GM12878 (cell line): ENCODE measurements at regions not wholly inside any gene's neighbourhood (a gene's known extent, or its start where the extent isn't known, plus 50 kb on each side); places are given as distances from the start of the nearest gene placed in this dataset.

Experiments used
- ATAC-seq: fragments of 200-7000 bp; cut with Tn5 transposase; 3 replicates; pipeline ENCODE4 v1.9.1; 2020; ENCODE audit warnings: mild to moderate bottlenecking, moderate library complexity
- BruUV-seq: library from RNA; stranded (reverse); fragments of 400-500 nt; replicated peaks from 2 replicates; lab custom pipeline; 2021; lab: Mats Ljungman, UMichigan
- CTCF ChIA-PET: fragments of 300-600 bp; sonication (Branson Sonifier 250); formaldehyde crosslinking; extraction: SDS; loops from one replicate; lab custom pipeline; 2021; ENCODE audit warnings: inconsistent platforms; lab: Yijun Ruan, JAX
- POLR2A ChIA-PET: fragments of 350-600 bp; formaldehyde crosslinking; extraction: SDS; loops from one replicate; lab custom pipeline; 2021; ENCODE audit warnings: inconsistent platforms; lab: Charles Lee
- RAD21 ChIA-PET: fragments of 300-600 bp; sonication (Branson Sonifier 250); formaldehyde crosslinking; loops from one replicate; lab custom pipeline; 2023; ENCODE audit warnings: antibody characterized with exemption; ENCODE audit not compliant: unreplicated experiment; lab: Charles Lee
- SMC1A ChIA-PET: fragments of 300-600 bp; sonication (Branson Sonifier 250); formaldehyde crosslinking; loops from one replicate; lab custom pipeline; 2023; ENCODE audit not compliant: unreplicated experiment, uncharacterized antibody; lab: Charles Lee
- DNase-seq: peaks from one replicate; pipeline ENCODE4 v3.0.0-alpha.2; 2011; ENCODE audit warnings: low read depth, low spot score
- FAIRE-seq: peaks from 3 replicates; lab custom pipeline; 2011; peaks lifted over from hg19 to GRCh38; lab: Jason Lieb, UNC
- H2AFZ ChIP-seq: 2 replicates; pipeline ENCODE4 v1.6.0; 2011; ENCODE audit warnings: low read depth, low read length, control low read depth; ENCODE audit not compliant: control insufficient read depth
- H3K27ac ChIP-seq: 2 replicates; pipeline ENCODE4 v1.5.1; 2011; ENCODE audit warnings: control low read depth; ENCODE audit not compliant: control insufficient read depth, insufficient read depth
- H3K27me3 ChIP-seq, 2 experiments: replicated peaks in 1 of 2; 2 replicates each; pipeline versions ENCODE4 v1.6.0 to v1.6.1; 2011; ENCODE audit warnings: low read length in 1 of 2; ENCODE audit not compliant: control insufficient read depth in 2 of 2, insufficient read depth in 2 of 2
- H3K36me3 ChIP-seq, 2 experiments: 2 replicates each; pipeline ENCODE4 v1.5.1; 2011; ENCODE audit warnings: low read length in 1 of 2; ENCODE audit not compliant: control insufficient read depth in 2 of 2, insufficient read depth in 2 of 2
- H3K4me1 ChIP-seq: 2 replicates; pipeline ENCODE4 v1.6.1; 2011; ENCODE audit warnings: mild to moderate bottlenecking, low read length, moderate library complexity, mixed read lengths; ENCODE audit not compliant: control insufficient read depth, insufficient read depth
- H3K4me2 ChIP-seq: 2 replicates; pipeline ENCODE4 v1.6.0; 2011; ENCODE audit warnings: control low read depth; ENCODE audit not compliant: control insufficient read depth, insufficient read depth
- H3K4me3 ChIP-seq: fragments of 200-600 bp; sonication (generic); 2 replicates; pipeline ENCODE4 v1.5.1; 2016
- H3K79me2 ChIP-seq: 2 replicates; pipeline ENCODE4 v1.6.0; 2011; ENCODE audit warnings: low read length; ENCODE audit not compliant: control insufficient read depth, insufficient read depth
- H3K9ac ChIP-seq: 2 replicates; pipeline ENCODE4 v1.8.0; 2011; ENCODE audit warnings: low read length, control low read depth, mixed read lengths; ENCODE audit not compliant: control insufficient read depth, insufficient read depth
- H3K9me3 ChIP-seq: replicated peaks from 3 replicates; pipeline ENCODE4 v1.5.1; 2011; ENCODE audit warnings: mild to moderate bottlenecking, low read length; ENCODE audit not compliant: control insufficient read depth, insufficient read depth
- H4K20me1 ChIP-seq: 2 replicates; pipeline ENCODE4 v1.6.0; 2011; ENCODE audit not compliant: control insufficient read depth, insufficient read depth
- CEBPB ChIP-seq, 2 experiments: fragments of 150-350 bp in 1 of 2; IDR thresholded peaks; 2 replicates each; pipeline ENCODE4 v1.6.1; 2012 to 2014; ENCODE audit warnings: low read depth in 2 of 2, low read length in 2 of 2, borderline replicate concordance in 1 of 2, inconsistent platforms in 1 of 2
- CUX1 ChIP-seq: IDR thresholded peaks from 2 replicates; pipeline ENCODE4 v1.6.1; 2012; ENCODE audit warnings: improper control_type of control experiment, low read depth, low read length; ENCODE audit not compliant: insufficient replicate concordance
- ELK1 ChIP-seq: IDR thresholded peaks from 2 replicates; pipeline ENCODE4 v1.6.1; 2012; ENCODE audit warnings: low read depth, low read length, improper control_type of control experiment
- EP300 ChIP-seq, 2 experiments: fragments of 150-350 bp in 1 of 2; IDR thresholded peaks; 2 replicates each; pipeline ENCODE4 v1.6.1; 2011 to 2012; ENCODE audit warnings: low read depth in 2 of 2, low read length in 2 of 2, borderline replicate concordance in 1 of 2, improper control_type of control experiment in 1 of 2, inconsistent platforms in 1 of 2; ENCODE audit not compliant: control insufficient read depth in 1 of 2
- FOXM1 ChIP-seq: IDR thresholded peaks from 2 replicates; pipeline ENCODE4 v1.6.1; 2012; ENCODE audit warnings: low read depth, mild to moderate bottlenecking, inconsistent platforms, low read length, moderate library complexity
- SIN3A ChIP-seq: IDR thresholded peaks from 2 replicates; pipeline ENCODE4 v1.6.1; 2012; ENCODE audit warnings: low read depth, low read length, improper control_type of control experiment
- TCF12 ChIP-seq: IDR thresholded peaks from 2 replicates; pipeline ENCODE4 v1.6.1; 2011; ENCODE audit warnings: low read depth, mild to moderate bottlenecking, low read length
- WRNIP1 ChIP-seq: IDR thresholded peaks from 2 replicates; pipeline ENCODE4 v1.6.1; 2011; ENCODE audit warnings: low read depth, low read length, improper control_type of control experiment, borderline replicate concordance
- ZNF687 ChIP-seq: fragments of 450-650 bp; IDR thresholded peaks from 2 replicates; pipeline ENCODE4 v1.6.1; 2017; ENCODE audit warnings: mild to moderate bottlenecking, moderate library complexity
- ZZZ3 ChIP-seq: IDR thresholded peaks from 2 replicates; pipeline ENCODE4 v1.6.1; 2011; ENCODE audit warnings: low read depth; ENCODE audit not compliant: control insufficient read depth, insufficient read length
- WGBS: methylation state at CpG from one replicate; pipeline ENCODE4 v1.1.6; 2016; ENCODE audit warnings: low lambda C conversion rate; ENCODE audit not compliant: insufficient replicate concordance, insufficient coverage; ENCODE audit errors: missing lambda C conversion rate; 5-methylcytosine and 5-hydroxymethylcytosine counted together
- in situ Hi-C: fragments of 300-500 bp; cut with MboI; formaldehyde crosslinking; loops from 9 replicates; pipeline ENCODE4 v1.14.3; 2018; ENCODE audit warnings: mixed read lengths
- intact Hi-C: fragments of 100-400 bp; cut with micrococcal nuclease; formaldehyde crosslinking; loops from one replicate; pipeline ENCODE4 v1.14.2; 2022; ENCODE audit not compliant: unreplicated experiment

DNA sequence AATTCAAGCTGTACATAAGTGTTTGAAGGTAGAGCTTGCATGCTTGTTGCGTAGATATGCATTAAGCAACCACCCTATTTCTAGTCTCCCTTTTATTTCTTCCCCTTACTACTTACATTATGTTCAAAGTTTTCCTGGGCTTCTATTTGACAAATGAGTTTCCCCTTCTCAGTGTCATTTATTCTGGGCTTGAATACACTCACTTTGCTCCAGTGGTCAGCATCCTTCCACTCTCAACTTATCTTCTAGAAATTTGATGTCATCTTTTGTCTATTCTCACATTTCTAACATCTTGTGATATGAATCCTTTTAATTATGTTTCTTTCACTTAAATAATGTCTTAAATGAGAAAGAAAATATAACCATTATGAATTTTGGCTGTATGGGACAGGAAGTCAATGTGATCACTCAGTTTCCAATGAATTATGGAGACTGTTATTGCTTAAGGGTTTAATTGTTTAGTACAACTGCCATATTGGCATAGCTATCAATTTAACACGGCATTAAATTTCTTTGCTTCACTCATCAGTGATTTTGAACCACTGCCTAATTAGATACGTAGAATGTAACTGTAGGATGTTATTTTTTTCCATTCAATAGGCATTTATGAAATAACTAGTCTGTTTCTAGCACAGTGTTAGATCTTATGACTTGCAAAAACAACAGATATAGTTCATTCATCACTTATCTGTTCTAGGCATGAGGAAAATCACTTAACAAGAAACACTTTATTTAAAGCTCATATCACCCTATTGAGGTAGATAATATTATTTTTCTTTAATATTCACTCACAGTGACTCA lies 105.5 kb upstream of the CDH12 start (continued):
- TF ChIP-seq ZZZ3 = no peak
- TF ChIP-seq WRNIP1 = no peak
- no peak for TF ChIP-seq CEBPB (IDR thresholded peaks at IDR 0.05; ENCODE audit: borderline replicate concordance in 1 of 2, low read depth in 2 of 2, low read length in 2 of 2)
- no peak for TF ChIP-seq ZNF687
- no peak for TF ChIP-seq TCF12
- TF ChIP-seq EP300 (IDR thresholded peaks at IDR 0.05; ENCODE audit: borderline replicate concordance in 1 of 2, control insufficient read depth in 1 of 2, low read depth in 2 of 2, low read length in 2 of 2) = no peak

DNA sequence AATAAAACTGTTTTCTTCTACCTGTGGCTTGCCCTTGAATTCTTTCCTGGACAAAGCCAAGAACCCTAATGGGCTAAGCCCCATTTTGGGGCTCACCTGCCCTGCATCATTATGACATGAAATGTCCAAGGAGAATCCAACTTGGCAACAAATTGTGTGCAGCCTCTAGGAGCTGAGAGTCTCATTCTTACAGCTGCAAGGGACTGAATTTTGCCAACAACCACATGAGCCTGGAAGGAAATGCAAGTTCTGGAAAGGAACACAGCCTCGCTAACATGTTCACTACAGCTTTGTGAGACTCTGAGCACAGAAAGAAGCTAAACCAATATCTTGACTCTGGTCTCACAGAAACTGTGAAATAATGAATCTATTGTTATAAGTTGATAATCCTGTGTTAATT lies 94.8 kb upstream of the CDH12 start:
- 10% methylated on average over 1 of the region's 1 CpG for WGBS
- ChIA-PET RAD21 (no interaction called here), CTCF (no interaction called here)
- TF ChIP-seq CUX1 (no peak), ELK1 (no peak), FOXM1 (no peak), SIN3A (no peak)

More for the DNA sequence above, 94.8 kb upstream of the CDH12 start:
- H3K27ac ChIP-seq = no peak overlapping the region
- FAIRE-seq (no peak), DNase-seq (no peak), ATAC-seq (no peak)
- no peaks in the 10 kb centered on the region for H3K4me1 ChIP-seq
- no peak overlapping the region for H3K4me3 ChIP-seq
- ChIA-PET SMC1A (interaction anchor here (1.8 kb wide), 1 partner anchor 94 kb away, joined by 5 read pairs; no protein-coding TSS in a partner anchor), POLR2A (no interaction called here)
- no peaks in the 10 kb centered on the region for H3K36me3 ChIP-seq
- H3K27me3 ChIP-seq = no peaks in the 10 kb centered on the region
- in situ Hi-C loops (no loop called here), intact Hi-C loops (no loop called here)
- BruUV-seq = no TSS peak
- no peaks in the 10 kb centered on the region for H4K20me1 ChIP-seq
- H3K9ac ChIP-seq = no peak overlapping the region
- no peaks in the 10 kb centered on the region for H3K79me2 ChIP-seq
- no peaks in the 10 kb centered on the region for H3K9me3 ChIP-seq
- no peak overlapping the region for H3K4me2 ChIP-seq
- no peak overlapping the region for H2AFZ ChIP-seq
